ENCODE measurements at regions not wholly inside any gene's neighbourhood (a gene's known extent, or its start where the extent isn't known, plus 50 kb on each side); places are given as distances from the start of the nearest gene placed in this dataset.

DNA sequence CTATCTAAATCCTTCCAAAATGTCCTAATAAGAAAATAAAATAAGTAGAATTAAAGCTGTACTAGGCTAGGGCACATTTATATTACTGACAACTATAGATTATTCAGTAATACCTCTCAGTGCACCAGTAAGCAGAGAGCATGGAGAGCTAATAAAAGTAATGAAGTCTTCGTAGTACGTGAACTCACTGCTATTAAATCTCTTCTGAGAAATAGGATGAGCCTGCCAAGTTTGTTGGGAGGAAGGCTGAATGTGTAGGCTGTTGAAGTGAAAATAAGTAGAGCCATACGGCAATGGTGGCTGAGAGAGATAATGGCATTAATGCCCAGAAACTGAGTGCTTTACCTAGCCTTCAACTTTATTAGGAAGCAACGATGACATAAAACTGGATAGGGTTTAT lies 73.9 kb upstream of the NR5A2 start:
- Histone ChIP-seq H3K4me3 (ENCODE audit: low read length) (no peak overlapping the region), H3K9me3 (ENCODE audit: control insufficient read depth, low read length) (no peaks in the 10 kb centered on the region), H3K9ac (ENCODE audit: extremely low read depth, low read length, poor library complexity, severe bottlenecking) (no peak overlapping the region), H3K36me3 (ENCODE audit: control insufficient read depth, insufficient read depth, low read length) (no peaks in the 10 kb centered on the region), H3K4me1 (ENCODE audit: control insufficient read depth, insufficient read depth, low read length) (no peaks in the 10 kb centered on the region), H3K27me3 (ENCODE audit: control insufficient read depth, insufficient read depth, low read length, poor library complexity, severe bottlenecking) (no peaks in the 10 kb centered on the region), H3K27ac (ENCODE audit: low read depth, low read length) (no peak overlapping the region)
- Mint-ChIP-seq H3K36me3 (ENCODE audit: low read depth) (no peaks in the 10 kb centered on the region), H3K4me3 (no peak overlapping the region), H3K9me3 (no peaks in the 10 kb centered on the region), H3K4me1 (peaks cover 10% of the 10 kb centered on the region), H3K27me3 (ENCODE audit: insufficient read depth) (no peaks in the 10 kb centered on the region), H3K27ac (no peak overlapping the region)
- no peak for DNase-seq
- 94 to 96% methylated on average over 3 to 4 of the region's 4 CpGs for WGBS, 2 experiments (ENCODE audit: insufficient coverage in 1 of 2, insufficient read length in 1 of 2)
- TF ChIP-seq, protein P1, sequence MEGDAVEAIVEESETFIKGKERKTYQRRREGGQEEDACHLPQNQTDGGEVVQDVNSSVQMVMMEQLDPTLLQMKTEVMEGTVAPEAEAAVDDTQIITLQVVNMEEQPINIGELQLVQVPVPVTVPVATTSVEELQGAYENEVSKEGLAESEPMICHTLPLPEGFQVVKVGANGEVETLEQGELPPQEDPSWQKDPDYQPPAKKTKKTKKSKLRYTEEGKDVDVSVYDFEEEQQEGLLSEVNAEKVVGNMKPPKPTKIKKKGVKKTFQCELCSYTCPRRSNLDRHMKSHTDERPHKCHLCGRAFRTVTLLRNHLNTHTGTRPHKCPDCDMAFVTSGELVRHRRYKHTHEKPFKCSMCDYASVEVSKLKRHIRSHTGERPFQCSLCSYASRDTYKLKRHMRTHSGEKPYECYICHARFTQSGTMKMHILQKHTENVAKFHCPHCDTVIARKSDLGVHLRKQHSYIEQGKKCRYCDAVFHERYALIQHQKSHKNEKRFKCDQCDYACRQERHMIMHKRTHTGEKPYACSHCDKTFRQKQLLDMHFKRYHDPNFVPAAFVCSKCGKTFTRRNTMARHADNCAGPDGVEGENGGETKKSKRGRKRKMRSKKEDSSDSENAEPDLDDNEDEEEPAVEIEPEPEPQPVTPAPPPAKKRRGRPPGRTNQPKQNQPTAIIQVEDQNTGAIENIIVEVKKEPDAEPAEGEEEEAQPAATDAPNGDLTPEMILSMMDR (conservative IDR thresholded peaks at IDR 0.05), result no peak

DNA sequence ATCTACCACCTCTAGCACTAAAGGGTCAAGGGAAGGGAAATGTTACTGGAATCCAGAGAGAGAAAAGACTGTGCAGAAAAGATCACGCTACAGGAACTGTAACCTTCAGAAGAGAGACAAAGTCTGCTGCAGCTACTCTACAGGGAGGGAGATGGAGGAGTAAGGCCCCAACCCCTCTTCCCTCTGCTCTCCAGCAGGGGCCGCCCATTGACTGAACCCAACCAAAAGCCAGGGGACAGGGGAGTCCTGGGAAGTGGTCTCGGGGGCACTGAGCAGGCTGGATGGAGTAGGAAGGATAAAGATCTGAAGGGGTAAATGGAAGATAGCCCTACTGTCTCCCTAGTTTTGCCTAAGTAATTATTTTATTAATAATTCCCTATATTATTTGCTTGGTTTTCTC lies 72.8 kb upstream of the NR5A2 start:
- peak overlapping the region; percentile 77 for H3K27ac Mint-ChIP-seq
- no peaks in the 10 kb centered on the region for H3K36me3 ChIP-seq (ENCODE audit: control insufficient read depth, insufficient read depth, low read length)
- 42 to 60% methylated on average over 1 to 3 of the region's 3 CpGs for WGBS, 2 experiments (ENCODE audit: insufficient coverage in 1 of 2, insufficient read length in 1 of 2)

DNA sequence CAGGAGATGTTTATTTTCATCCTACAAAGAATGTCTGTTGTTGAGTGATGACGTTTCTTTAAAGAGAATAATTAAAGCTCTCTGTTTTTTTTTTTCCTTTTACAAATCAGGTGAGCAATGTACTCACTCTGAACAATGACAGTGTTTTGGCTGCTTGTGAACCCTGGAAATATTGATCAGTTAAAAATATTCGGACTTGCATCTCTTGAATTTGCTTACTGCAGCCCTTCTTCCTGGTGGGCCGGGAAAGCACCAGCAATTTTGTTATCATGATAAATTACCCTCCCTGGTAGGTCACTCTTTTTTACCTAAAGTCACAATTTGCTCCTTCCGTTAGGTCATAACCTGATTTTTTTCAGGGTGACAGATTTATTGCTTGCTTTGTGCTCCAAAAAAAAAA lies 72.3 kb upstream of the NR5A2 start:
- Histone ChIP-seq H3K9me3 (ENCODE audit: control insufficient read depth, low read length) (no peaks in the 10 kb centered on the region), H3K4me1 (ENCODE audit: control insufficient read depth, insufficient read depth, low read length) (no peaks in the 10 kb centered on the region), H3K27ac (ENCODE audit: low read depth, low read length) (no peak overlapping the region), H3K27me3 (ENCODE audit: control insufficient read depth, insufficient read depth, low read length, poor library complexity, severe bottlenecking) (no peaks in the 10 kb centered on the region), H3K4me3 (ENCODE audit: low read length) (no peak overlapping the region), H3K36me3 (ENCODE audit: control insufficient read depth, insufficient read depth, low read length) (no peaks in the 10 kb centered on the region), H3K9ac (ENCODE audit: extremely low read depth, low read length, poor library complexity, severe bottlenecking) (no peak overlapping the region)
- Mint-ChIP-seq H3K4me3 (no peak overlapping the region), H3K27me3 (ENCODE audit: insufficient read depth) (no peaks in the 10 kb centered on the region), H3K9me3 (peaks cover 4% of the 10 kb centered on the region), H3K4me1 (peaks cover 10% of the 10 kb centered on the region), H3K36me3 (ENCODE audit: low read depth) (no peaks in the 10 kb centered on the region), H3K27ac (no peak overlapping the region)
- no peak for DNase-seq
- TF ChIP-seq, protein P1 (conservative IDR thresholded peaks at IDR 0.05), result no peak
- 85 to 94% methylated on average over 3 to 4 of the region's 4 CpGs for WGBS, 2 experiments (ENCODE audit: insufficient coverage in 1 of 2, insufficient read length in 1 of 2)

More for the DNA sequence above, 72.8 kb upstream of the NR5A2 start:
- DNase-seq, result peak; percentile 89
- peaks cover 1% of the 10 kb centered on the region for H3K9me3 Mint-ChIP-seq
- no peak overlapping the region for H3K9ac ChIP-seq (ENCODE audit: extremely low read depth, low read length, poor library complexity, severe bottlenecking)
- no peaks in the 10 kb centered on the region for H3K4me1 ChIP-seq (ENCODE audit: control insufficient read depth, insufficient read depth, low read length)
- H3K4me1 Mint-ChIP-seq, result peaks cover 10% of the 10 kb centered on the region
- H3K36me3 Mint-ChIP-seq (ENCODE audit: low read depth), result no peaks in the 10 kb centered on the region
- H3K4me3 ChIP-seq (ENCODE audit: low read length), result no peak overlapping the region
- no peaks in the 10 kb centered on the region for H3K9me3 ChIP-seq (ENCODE audit: control insufficient read depth, low read length)
- TF ChIP-seq, protein P1 (conservative IDR thresholded peaks at IDR 0.05), result peak; percentile 86
- no peaks in the 10 kb centered on the region for H3K27me3 ChIP-seq (ENCODE audit: control insufficient read depth, insufficient read depth, low read length, poor library complexity, severe bottlenecking)
- no peak overlapping the region for H3K27ac ChIP-seq (ENCODE audit: low read depth, low read length)
- H3K27me3 Mint-ChIP-seq (ENCODE audit: insufficient read depth), result no peaks in the 10 kb centered on the region
- no peak overlapping the region for H3K4me3 Mint-ChIP-seq

Data from endodermal cell (in vitro differentiated cells).